CD14-positive monocyte (primary cell): ENCODE measurements at regions not wholly inside any gene's neighbourhood (a gene's known extent, or its start where the extent isn't known, plus 50 kb on each side); places are given as distances from the start of the nearest gene placed in this dataset.

Source experiments
- DNase-seq, 3 donors: peaks; one replicate each; pipeline ENCODE4 v3.0.0-alpha.2; 2011 to 2022
- H2AFZ ChIP-seq: 2 replicates; pipeline ENCODE4 v1.6.0; 2012; ENCODE audit warnings: mild to moderate bottlenecking, low read depth, low read length, inconsistent platforms; ENCODE audit not compliant: insufficient read depth, poor library complexity, severe bottlenecking
- H3K27ac ChIP-seq, 2 donors: 1 replicate in 1 of 2; 2 replicates in 1 of 2; pipeline ENCODE4 v1.5.1; 2012 to 2013; ENCODE audit warnings: low read length in 2 of 2, control low read depth in 1 of 2, inconsistent platforms in 1 of 2, low read depth in 1 of 2, mild to moderate bottlenecking in 1 of 2
- H3K27me3 ChIP-seq, 2 donors: one replicate each; pipeline versions ENCODE4 v1.6.0 to v1.6.1; 2011 to 2013; ENCODE audit warnings: low read length in 2 of 2; ENCODE audit not compliant: control insufficient read depth in 2 of 2, insufficient read depth in 2 of 2
- H3K36me3 ChIP-seq, 2 donors: replicated peaks in 1 of 2; 1 replicate in 1 of 2; 2 replicates in 1 of 2; pipeline versions ENCODE4 v1.5.1 to v1.6.1; 2012 to 2013; ENCODE audit warnings: low read length in 2 of 2, control low read depth in 1 of 2, inconsistent platforms in 1 of 2, mild to moderate bottlenecking in 1 of 2; ENCODE audit not compliant: insufficient read depth in 2 of 2, control insufficient read depth in 1 of 2
- H3K4me1 ChIP-seq, 2 donors: 1 replicate in 1 of 2; 2 replicates in 1 of 2; pipeline versions ENCODE4 v1.5.1 to v1.6.1; 2012 to 2013; ENCODE audit warnings: low read length in 2 of 2, control low read depth in 1 of 2, inconsistent platforms in 1 of 2, mild to moderate bottlenecking in 1 of 2, moderate library complexity in 1 of 2; ENCODE audit not compliant: insufficient read depth in 2 of 2, control insufficient read depth in 1 of 2
- H3K4me2 ChIP-seq: replicated peaks from 2 replicates; pipeline ENCODE3; 2012; ENCODE audit warnings: low read length, moderate library complexity, mild to moderate bottlenecking; ENCODE audit not compliant: poor library complexity, severe bottlenecking; ENCODE audit errors: extremely low read depth
- H3K4me3 ChIP-seq, 3 experiments: fragments of 200-600 bp in 1 of 3; sonication (generic) in 1 of 3; replicated peaks in 1 of 3; 1 replicate in 2 of 3; 2 replicates in 1 of 3; pipeline ENCODE4 v1.5.1; 2011 to 2013; ENCODE audit warnings: low read length in 3 of 3, mild to moderate bottlenecking in 3 of 3, control low read depth in 2 of 3, low read depth in 2 of 3, inconsistent platforms in 1 of 3, moderate library complexity in 1 of 3
- H3K79me2 ChIP-seq: 2 replicates; pipeline ENCODE4 v1.6.0; 2012; ENCODE audit warnings: mild to moderate bottlenecking, control low read depth, inconsistent platforms, low read length, moderate library complexity; ENCODE audit not compliant: insufficient read depth
- H3K9ac ChIP-seq: 2 replicates; pipeline ENCODE4 v1.6.0; 2017; ENCODE audit warnings: low read length, mild to moderate bottlenecking; ENCODE audit not compliant: insufficient read depth, poor library complexity, severe bottlenecking
- H3K9me3 ChIP-seq, 2 donors: replicated peaks in 1 of 2; 1 replicate in 1 of 2; 2 replicates in 1 of 2; pipeline versions ENCODE4 v1.5.1 to v1.6.1; 2012 to 2013; ENCODE audit warnings: low read length in 2 of 2, control low read depth in 1 of 2; ENCODE audit not compliant: control insufficient read depth in 1 of 2, insufficient read depth in 1 of 2
- H4K20me1 ChIP-seq: 2 replicates; pipeline ENCODE4 v1.6.0; 2012; ENCODE audit warnings: mild to moderate bottlenecking, low read length, control low read depth, moderate library complexity; ENCODE audit not compliant: insufficient read depth
- H3K27ac Mint-ChIP-seq, 7 donors: one replicate each; pipeline ENCODE4 v1.8.0; 2020; ENCODE audit warnings: mild to moderate bottlenecking in 7 of 7, mixed read lengths in 7 of 7, moderate library complexity in 6 of 7, inconsistent platforms in 2 of 7
- H3K27me3 Mint-ChIP-seq, 3 donors: one replicate each; pipeline ENCODE4 v1.8.0; 2021 to 2022; ENCODE audit warnings: low read depth in 3 of 3, mild to moderate bottlenecking in 3 of 3, mixed read lengths in 3 of 3, moderate library complexity in 3 of 3, inconsistent platforms in 1 of 3
- H3K36me3 Mint-ChIP-seq, 2 donors: one replicate each; pipeline ENCODE4 v1.8.0; 2020; ENCODE audit warnings: mixed read lengths in 2 of 2, inconsistent platforms in 1 of 2, mild to moderate bottlenecking in 1 of 2
- H3K4me1 Mint-ChIP-seq: one replicate; pipeline ENCODE4 v1.8.0; 2020; ENCODE audit warnings: mild to moderate bottlenecking, mixed read lengths
- H3K4me3 Mint-ChIP-seq, 2 donors: one replicate each; pipeline ENCODE4 v1.8.0; 2020; ENCODE audit warnings: mild to moderate bottlenecking in 2 of 2, mixed read lengths in 2 of 2, moderate library complexity in 1 of 2
- H3K9me3 Mint-ChIP-seq, 7 donors: one replicate each; pipeline ENCODE4 v1.8.0; 2020 to 2022; ENCODE audit warnings: mixed read lengths in 7 of 7, mild to moderate bottlenecking in 6 of 7, moderate library complexity in 6 of 7, inconsistent platforms in 2 of 7
- CTCF ChIP-seq: fragments of 200-600 bp; IDR thresholded peaks from one replicate; pipeline ENCODE4 v1.8.0; 2022; ENCODE audit warnings: antibody characterized with exemption, mild to moderate bottlenecking
- WGBS: methylation state at CpG from one replicate; pipeline ENCODE4 v1.1.5; 2013; ENCODE audit warnings: missing lambda C conversion rate; ENCODE audit not compliant: insufficient coverage; 5-methylcytosine and 5-hydroxymethylcytosine counted together
- intact Hi-C, 2 donors: fragments of 100-400 bp; cut with micrococcal nuclease; formaldehyde crosslinking; loops; one replicate each; pipeline versions ENCODE4 v1.15.0 to v1.15.1; 2023

GRCh38 chr5:14953075-14953607 is 81.6 kb upstream of the ANKH start:
- WGBS: 100% methylated on average over 3 of the region's 8 CpGs
- intact Hi-C loops: no loop called here
- Mint-ChIP-seq H3K9me3 (peaks cover 0 to 1% (median 0%) of the 10 kb centered on the region in 7 donors), H3K4me1 (peaks cover 7% of the 10 kb centered on the region), H3K27ac (no peak overlapping the region), H3K4me3 (no peak overlapping the region), H3K27me3 (peaks cover 0 to 7% (median 2%) of the 10 kb centered on the region in 3 donors), H3K36me3 (no peaks in the 10 kb centered on the region)
- Histone ChIP-seq H3K36me3 (no peaks in the 10 kb centered on the region), H3K4me3 (no peak overlapping the region), H2AFZ (no peak overlapping the region), H3K9ac (no peak overlapping the region), H3K27ac (no peak overlapping the region), H3K9me3 (no peaks in the 10 kb centered on the region), H3K4me2 (no peak overlapping the region), H4K20me1 (no peaks in the 10 kb centered on the region), H3K4me1 (no peaks in the 10 kb centered on the region), H3K27me3 (no peaks in the 10 kb centered on the region), H3K79me2 (no peaks in the 10 kb centered on the region)
- no peak for DNase-seq
- no peak for TF ChIP-seq CTCF

- no peak for DNase-seq
- Histone ChIP-seq H2AFZ (no peak overlapping the region), H3K4me1 (no peaks in the 10 kb centered on the region), H3K27me3 (peaks cover 2% of the 10 kb centered on the region in 2 donors), H3K4me2 (no peak overlapping the region), H3K79me2 (no peaks in the 10 kb centered on the region), H3K9ac (no peak overlapping the region), H3K36me3 (no peaks in the 10 kb centered on the region), H3K4me3 (no peak overlapping the region), H4K20me1 (no peaks in the 10 kb centered on the region), H3K9me3 (no peaks in the 10 kb centered on the region), H3K27ac (no peak overlapping the region)
- no peak for TF ChIP-seq CTCF
- no peaks in the 10 kb centered on the region for H3K4me1 Mint-ChIP-seq
- H3K9me3 Mint-ChIP-seq: peaks cover 0 to 1% (median 0%) of the 10 kb centered on the region in 7 donors
- H3K27me3 Mint-ChIP-seq: peaks cover 2 to 9% (median 2%) of the 10 kb centered on the region in 3 donors
- WGBS: no CpG with 5 or more reads among the region's 4 CpGs
- H3K4me3 Mint-ChIP-seq: no peak overlapping the region
- H3K36me3 Mint-ChIP-seq: no peaks in the 10 kb centered on the region
- no peak overlapping the region for H3K27ac Mint-ChIP-seq
- intact Hi-C loops: no loop called here
These were observed 76.8 kb upstream of the ANKH start for GRCh38 chr5:14948383-14948782.
